ENCODE measurements at regions not wholly inside any gene's neighbourhood (a gene's known extent, or its start where the extent isn't known, plus 50 kb on each side); places are given as distances from the start of the nearest gene placed in this dataset.

- Histone ChIP-seq H3K4me2 (ENCODE audit: low read length) (no peak overlapping the region), H4K20me1 (ENCODE audit: control insufficient read depth, insufficient read depth, low read depth, low read length) (no peaks in the 10 kb centered on the region), H3K4me3 (ENCODE audit: low read length) (no peak overlapping the region), H3K9me3 (ENCODE audit: control insufficient read depth, insufficient read depth, low read length) (no peaks in the 10 kb centered on the region), H3F3A (ENCODE audit: control insufficient read depth, insufficient read depth) (no peaks in the 10 kb centered on the region), H3K79me2 (ENCODE audit: control insufficient read depth, low read length) (no peaks in the 10 kb centered on the region), H3K4me1 (ENCODE audit: control insufficient read depth, low read length) (no peaks in the 10 kb centered on the region), H3K27me3 (ENCODE audit: control insufficient read depth, low read length) (no peaks in the 10 kb centered on the region), H3K27ac (ENCODE audit: low read depth, low read length) (no peak overlapping the region), H3K9me2 (replicated peaks; ENCODE audit: control insufficient read depth, low read length) (no peaks in the 10 kb centered on the region), H3K36me3 (ENCODE audit: control insufficient read depth, low read length) (no peaks in the 10 kb centered on the region)
- no peak for TF ChIP-seq CTCF (IDR thresholded peaks at IDR 0.05; ENCODE audit: low read depth, low read length, poor library complexity, severe bottlenecking)
- TF ChIP-seq EZH2phosphoT487 (IDR thresholded peaks at IDR 0.05; ENCODE audit: borderline replicate concordance, low read length), result no peak
Measured at GRCh38 chr4:173766171-173766600, 236.2 kb upstream of the HAND2 start.

- TF ChIP-seq EZH2phosphoT487 (IDR thresholded peaks at IDR 0.05; ENCODE audit: borderline replicate concordance, low read length) (no peak), CTCF (IDR thresholded peaks at IDR 0.05; ENCODE audit: low read depth, low read length, poor library complexity, severe bottlenecking) (no peak)
Measured at GRCh38 chr4:173765751-173766150, 235.7 kb upstream of the HAND2 start.

GRCh38 chr4:173763389-173763788 lies 233.4 kb upstream of the HAND2 start:
- H3K9me2 ChIP-seq (replicated peaks; ENCODE audit: control insufficient read depth, low read length), result no peaks in the 10 kb centered on the region
- no peaks in the 10 kb centered on the region for H3F3A ChIP-seq (ENCODE audit: control insufficient read depth, insufficient read depth)
- H3K79me2 ChIP-seq (ENCODE audit: control insufficient read depth, low read length), result no peaks in the 10 kb centered on the region
- no peak overlapping the region for H3K4me3 ChIP-seq (ENCODE audit: low read length)
- no peaks in the 10 kb centered on the region for H3K4me1 ChIP-seq (ENCODE audit: control insufficient read depth, low read length)
- H3K27me3 ChIP-seq (ENCODE audit: control insufficient read depth, low read length), result no peaks in the 10 kb centered on the region
- H4K20me1 ChIP-seq (ENCODE audit: control insufficient read depth, insufficient read depth, low read depth, low read length), result no peaks in the 10 kb centered on the region
- no peaks in the 10 kb centered on the region for H3K9me3 ChIP-seq (ENCODE audit: control insufficient read depth, insufficient read depth, low read length)
- TF ChIP-seq CTCF (IDR thresholded peaks at IDR 0.05; ENCODE audit: low read depth, low read length, poor library complexity, severe bottlenecking) (no peak), EZH2phosphoT487 (IDR thresholded peaks at IDR 0.05; ENCODE audit: borderline replicate concordance, low read length) (no peak)
- no peaks in the 10 kb centered on the region for H3K36me3 ChIP-seq (ENCODE audit: control insufficient read depth, low read length)
- no peak overlapping the region for H3K4me2 ChIP-seq (ENCODE audit: low read length)
- no peak overlapping the region for H3K27ac ChIP-seq (ENCODE audit: low read depth, low read length)

More at GRCh38 chr4:173765751-173766150, 235.7 kb upstream of the HAND2 start:
- H3K4me3 ChIP-seq (ENCODE audit: low read length), result no peak overlapping the region
- no peaks in the 10 kb centered on the region for H3K79me2 ChIP-seq (ENCODE audit: control insufficient read depth, low read length)
- no peaks in the 10 kb centered on the region for H3F3A ChIP-seq (ENCODE audit: control insufficient read depth, insufficient read depth)
- H3K9me2 ChIP-seq (replicated peaks; ENCODE audit: control insufficient read depth, low read length), result no peaks in the 10 kb centered on the region
- H3K27me3 ChIP-seq (ENCODE audit: control insufficient read depth, low read length), result no peaks in the 10 kb centered on the region
- no peak overlapping the region for H3K27ac ChIP-seq (ENCODE audit: low read depth, low read length)
- no peaks in the 10 kb centered on the region for H3K9me3 ChIP-seq (ENCODE audit: control insufficient read depth, insufficient read depth, low read length)
- H4K20me1 ChIP-seq (ENCODE audit: control insufficient read depth, insufficient read depth, low read depth, low read length), result no peaks in the 10 kb centered on the region
- H3K36me3 ChIP-seq (ENCODE audit: control insufficient read depth, low read length), result no peaks in the 10 kb centered on the region
- no peaks in the 10 kb centered on the region for H3K4me1 ChIP-seq (ENCODE audit: control insufficient read depth, low read length)
- no peak overlapping the region for H3K4me2 ChIP-seq (ENCODE audit: low read length)
